GM21367 (cell line): ENCODE measurements at regions not wholly inside any gene's neighbourhood (a gene's known extent, or its start where the extent isn't known, plus 50 kb on each side); places are given as distances from the start of the nearest gene placed in this dataset.

Experiments
- ATAC-seq: cut with Tn5 transposase; IDR thresholded peaks from one replicate; pipeline ENCODE4 v1.9.1; 2021; ENCODE audit not compliant: unreplicated experiment

GRCh38 chr3:46114323-46114988 lies 87.2 kb upstream of the XCR1 start:
- ATAC-seq, result no peak

GRCh38 chr3:46113608-46114007 lies 86.3 kb upstream of the XCR1 start:
- no peak for ATAC-seq

DNA sequence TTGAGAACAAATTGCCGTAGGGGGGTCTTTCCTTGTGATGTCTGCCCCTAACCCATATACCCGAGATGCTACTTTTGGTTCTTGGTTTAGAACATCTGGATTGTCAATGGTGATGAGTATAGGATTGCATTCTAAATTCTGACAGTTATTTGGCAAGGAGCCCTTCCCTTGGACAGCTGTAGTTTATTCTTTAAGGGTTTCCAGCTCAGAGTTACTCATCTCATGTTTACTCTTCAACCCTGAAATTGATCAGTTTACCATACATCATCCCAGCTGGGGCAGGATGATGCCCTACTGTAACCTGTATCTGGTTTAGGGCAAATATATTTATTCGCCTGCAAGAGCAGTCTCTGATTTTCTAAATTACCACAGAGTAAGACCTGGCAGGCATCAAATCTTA lies 85.7 kb upstream of the XCR1 start:
- no peak for ATAC-seq

- no peak for ATAC-seq
Observed at GRCh38 chr3:46112296-46112695, 85.0 kb upstream of the XCR1 start.

DNA sequence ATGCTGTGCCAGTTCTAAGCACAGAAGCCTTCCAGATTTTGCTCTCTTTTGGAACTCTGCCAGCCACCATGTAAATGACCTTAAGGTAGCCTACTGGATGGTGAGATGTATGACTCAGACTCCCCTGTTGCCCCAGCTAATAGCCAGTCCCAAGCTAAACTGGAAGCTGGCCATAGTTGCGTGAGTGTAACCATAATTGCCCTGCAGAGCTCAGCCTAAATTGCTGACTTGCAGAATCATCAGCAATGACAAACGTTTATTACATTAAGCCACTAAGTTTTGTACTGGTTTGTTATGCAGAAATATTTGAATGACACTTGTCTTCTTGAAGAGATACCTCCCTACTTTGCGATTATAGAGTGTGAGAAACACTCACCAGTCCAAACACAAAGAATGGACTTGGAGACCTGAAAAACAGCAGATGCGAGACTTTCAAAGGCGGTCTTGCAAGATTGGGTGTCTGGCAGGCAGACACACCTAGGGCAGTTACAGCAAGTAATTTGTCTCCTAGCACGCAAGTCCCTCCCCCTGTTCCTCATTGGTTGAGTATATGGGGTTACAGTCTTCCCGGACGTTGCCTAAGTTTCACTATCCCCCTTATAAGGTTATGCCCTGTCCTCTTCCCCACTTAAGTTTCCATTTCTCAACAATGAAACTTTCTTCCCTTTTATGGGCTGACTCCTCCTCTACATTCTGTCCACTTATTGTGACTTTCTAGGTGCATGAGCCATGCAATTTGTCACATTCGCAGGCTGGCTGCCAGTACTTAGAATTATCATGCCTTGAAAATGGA lies 83.6 kb upstream of the XCR1 start:
- ATAC-seq, result peak; percentile 50

- ATAC-seq, result no peak
Observed at GRCh38 chr3:46107682-46108081, 80.4 kb upstream of the XCR1 start.

GRCh38 chr3:46105306-46105919 lies 78.1 kb upstream of the XCR1 start:
- no peak for ATAC-seq

DNA sequence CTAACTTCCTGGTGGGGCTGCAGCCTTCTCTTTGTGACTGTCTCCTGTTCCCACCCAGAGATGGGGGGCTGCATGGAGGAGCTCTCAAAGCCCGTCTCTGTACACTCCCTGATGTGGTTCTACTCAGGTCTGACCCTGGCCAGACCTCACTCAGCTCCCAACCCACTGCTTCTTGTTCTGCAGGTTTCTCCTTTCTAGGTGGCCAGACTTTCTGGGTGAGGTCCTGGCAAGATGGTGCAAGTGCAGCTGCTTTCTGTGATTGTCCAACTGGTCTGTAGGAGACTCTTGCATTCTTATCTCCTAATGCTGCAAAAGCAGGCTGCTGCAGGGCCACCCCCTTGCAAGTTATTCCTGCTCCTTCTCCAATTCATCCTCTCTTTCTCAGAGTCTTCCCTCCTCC lies 77.4 kb upstream of the XCR1 start:
- ATAC-seq, result no peak

DNA sequence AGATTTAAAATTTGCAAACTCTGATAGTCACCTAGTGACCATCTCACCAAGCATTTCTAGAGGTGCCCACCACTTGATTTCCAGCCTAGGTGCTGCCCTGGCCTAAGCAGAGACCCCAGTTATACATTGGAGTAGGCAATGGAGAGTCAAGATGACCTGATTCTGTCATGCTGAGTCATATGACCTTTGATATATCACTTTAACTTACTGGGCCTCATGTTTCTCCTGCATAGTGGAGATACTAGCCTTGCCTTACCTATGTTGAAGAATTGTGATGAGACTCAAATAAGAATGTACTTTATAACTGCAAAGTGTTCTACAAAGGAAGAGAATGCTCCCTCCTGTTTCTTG lies 75.5 kb upstream of the XCR1 start:
- ATAC-seq, result no peak

GRCh38 chr3:46102059-46102779 lies 74.9 kb upstream of the XCR1 start:
- ATAC-seq, result no peak

DNA sequence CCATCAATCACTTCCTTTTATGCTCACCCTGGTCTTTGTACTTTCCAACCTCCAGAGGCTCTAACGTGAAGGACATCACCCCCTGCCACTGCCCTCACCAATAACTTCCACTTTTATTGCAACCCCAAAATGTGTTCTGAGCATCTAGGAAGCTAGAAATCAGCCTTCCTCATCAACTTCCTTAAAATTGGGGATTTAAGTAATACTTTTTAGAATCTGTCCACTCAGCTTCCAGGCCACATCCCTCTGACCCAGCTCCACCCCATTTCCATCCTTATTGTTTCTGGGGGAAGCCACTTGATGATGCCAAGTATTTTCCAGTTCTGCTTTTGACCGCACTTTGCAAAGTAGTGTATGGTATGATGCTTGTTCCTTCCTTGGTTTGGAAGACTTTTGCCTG lies 73.5 kb upstream of the XCR1 start:
- no peak for ATAC-seq

DNA sequence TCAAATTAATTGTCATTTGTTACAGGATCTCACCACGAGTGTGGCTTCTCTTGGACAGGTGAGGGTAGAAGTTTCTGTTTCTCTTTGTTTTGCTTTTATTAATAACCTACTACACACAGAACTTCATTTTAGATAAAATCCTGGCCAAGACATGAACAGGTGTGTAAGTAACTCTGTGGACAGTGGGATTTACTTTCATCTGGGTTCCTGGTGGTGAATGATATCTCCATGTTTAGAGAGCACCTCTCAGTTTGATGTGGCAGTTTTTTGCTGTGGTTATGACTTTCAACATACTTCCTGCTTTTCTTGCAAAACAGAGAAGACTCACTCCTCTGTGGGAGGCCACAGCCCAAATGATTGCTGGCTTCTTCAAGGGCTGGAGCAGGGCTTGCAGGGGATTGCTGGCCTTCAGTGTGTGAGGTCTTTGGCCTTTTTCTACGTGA lies 71.1 kb upstream of the XCR1 start:
- peak; percentile 42 for ATAC-seq

DNA sequence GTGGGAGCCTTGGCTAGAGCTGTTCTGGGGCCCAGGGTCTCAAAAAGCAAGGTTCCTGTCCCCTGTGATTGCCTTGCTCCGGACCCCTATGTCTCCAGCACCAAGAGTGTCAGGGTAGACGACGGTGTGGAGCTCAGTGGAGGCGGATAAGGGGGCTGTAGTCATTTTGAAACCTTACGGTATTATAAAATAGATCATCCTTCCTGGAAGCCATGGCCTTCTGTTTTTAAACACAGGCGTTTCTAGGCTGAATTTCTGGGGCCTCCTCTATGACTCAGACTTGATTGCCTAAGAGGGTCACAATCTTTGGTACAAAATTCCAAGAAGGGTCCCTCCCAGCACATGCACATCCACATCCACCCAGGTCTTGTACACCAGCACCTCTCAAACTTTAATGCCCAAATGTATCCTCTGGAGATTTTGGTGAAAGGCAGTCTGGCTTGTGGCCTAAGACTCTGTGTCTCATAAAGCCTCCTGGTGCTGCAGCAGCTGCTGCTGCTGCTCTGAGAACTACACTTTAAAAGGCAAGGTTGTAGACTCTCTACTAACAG lies 70.5 kb upstream of the XCR1 start:
- ATAC-seq, result peak; percentile 7

DNA sequence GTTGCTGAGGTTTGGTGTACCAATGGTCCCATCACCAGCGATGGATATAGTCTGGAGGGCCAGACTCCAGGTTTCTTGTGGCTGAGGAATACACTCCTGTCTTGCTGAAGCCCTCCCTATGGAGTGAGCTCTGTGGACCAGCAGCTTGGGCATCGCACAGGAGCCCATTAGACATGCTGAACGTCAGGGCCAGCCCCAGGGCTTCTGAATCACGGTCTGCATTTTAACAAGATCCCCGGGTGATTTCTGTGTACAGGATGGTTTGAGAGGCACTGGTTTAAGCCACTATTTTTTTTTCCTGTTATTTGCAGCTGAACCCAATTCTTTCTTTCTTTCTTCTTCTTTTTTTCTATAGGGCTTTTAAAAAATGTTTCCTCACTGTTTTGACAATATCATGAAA lies 69.5 kb upstream of the XCR1 start:
- no peak for ATAC-seq

GRCh38 chr3:46096336-46096735 lies 69.1 kb upstream of the XCR1 start:
- no peak for ATAC-seq

DNA sequence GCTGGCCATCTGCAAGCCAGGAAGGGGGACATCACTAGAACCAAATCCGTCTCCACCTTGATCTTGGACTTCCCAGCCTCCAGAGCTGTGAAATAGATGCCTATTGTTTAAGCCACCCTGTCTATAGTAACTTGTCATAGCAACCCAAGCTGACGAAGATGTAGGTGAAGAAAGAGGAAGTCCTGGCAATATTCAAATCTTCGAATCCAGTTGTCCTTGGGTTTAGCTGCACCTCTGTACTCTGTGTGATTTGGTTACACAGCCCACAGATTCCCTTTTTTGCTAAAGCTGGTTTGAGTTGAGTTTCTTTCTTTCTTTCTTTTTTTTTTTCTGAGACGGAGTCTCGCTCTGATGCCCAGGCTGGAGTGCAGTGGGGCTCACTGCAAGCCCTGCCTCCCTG lies 68.0 kb upstream of the XCR1 start:
- ATAC-seq, result peak; percentile 43

DNA sequence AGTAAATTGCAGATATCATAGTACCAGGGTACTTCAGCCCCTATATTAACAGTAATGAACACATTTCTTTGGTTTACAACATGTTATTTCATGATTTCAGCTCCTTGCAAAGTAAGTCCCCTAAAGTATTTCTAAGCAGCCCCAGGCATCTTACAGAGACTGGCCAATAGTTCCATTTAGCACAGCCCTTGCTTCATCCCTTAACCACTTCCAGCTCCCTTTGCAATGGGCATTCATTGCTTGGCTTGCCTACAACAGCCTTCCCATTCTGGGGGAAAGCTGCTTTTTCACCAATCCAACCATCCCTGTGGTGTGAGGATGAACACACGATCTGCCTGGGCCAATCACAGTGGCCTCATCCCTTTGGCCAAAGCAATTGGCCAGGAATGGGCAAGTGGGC lies 67.2 kb upstream of the XCR1 start:
- ATAC-seq, result no peak

DNA sequence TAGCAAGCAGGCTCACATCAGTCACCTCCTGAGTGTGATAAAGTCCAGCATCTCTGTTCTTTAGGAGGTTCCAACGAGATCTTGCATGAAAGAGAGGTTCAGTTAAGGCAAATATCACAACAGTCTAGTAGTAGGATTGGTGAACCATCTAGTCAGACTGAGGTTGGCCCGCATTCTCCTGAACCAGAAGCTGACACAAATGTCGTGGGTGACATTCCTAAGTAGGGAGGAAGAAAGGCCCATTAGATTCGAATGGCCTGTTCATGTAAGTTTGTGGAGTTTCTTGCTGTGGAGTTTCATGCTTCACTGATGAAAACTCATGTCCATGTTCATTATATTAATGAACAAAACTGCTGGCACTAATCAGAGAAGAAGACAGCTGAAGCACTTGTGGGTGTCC lies 66.7 kb upstream of the XCR1 start:
- no peak for ATAC-seq

- ATAC-seq, result no peak
Observed at GRCh38 chr3:46093327-46093942, 66.2 kb upstream of the XCR1 start.

- ATAC-seq, result peak; percentile 37
Observed at GRCh38 chr3:46092702-46093080, 65.4 kb upstream of the XCR1 start.
